ENCODE measurements at regions not wholly inside any gene's neighbourhood (a gene's known extent, or its start where the extent isn't known, plus 50 kb on each side); places are given as distances from the start of the nearest gene placed in this dataset.

DNA sequence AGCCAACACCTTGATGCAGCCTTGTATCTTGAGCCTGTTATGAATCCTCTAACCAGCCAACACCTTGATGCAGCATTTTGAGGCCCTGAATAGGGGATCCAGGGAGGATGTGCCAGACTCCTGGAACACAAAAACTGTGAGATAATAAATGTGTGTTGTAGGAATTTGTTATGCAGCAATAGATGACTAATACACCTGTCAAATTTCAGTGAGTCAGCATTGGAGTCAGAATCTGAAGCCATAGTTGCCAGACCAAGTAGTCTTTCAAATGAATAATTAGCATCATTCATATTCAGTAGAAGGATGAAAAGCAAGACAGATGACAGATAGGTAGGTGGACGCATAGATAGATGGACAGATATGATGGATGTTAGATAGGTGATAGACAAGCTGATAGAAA lies 942.5 kb upstream of the SLC39A10 start:
- TF ChIP-seq, protein P1, sequence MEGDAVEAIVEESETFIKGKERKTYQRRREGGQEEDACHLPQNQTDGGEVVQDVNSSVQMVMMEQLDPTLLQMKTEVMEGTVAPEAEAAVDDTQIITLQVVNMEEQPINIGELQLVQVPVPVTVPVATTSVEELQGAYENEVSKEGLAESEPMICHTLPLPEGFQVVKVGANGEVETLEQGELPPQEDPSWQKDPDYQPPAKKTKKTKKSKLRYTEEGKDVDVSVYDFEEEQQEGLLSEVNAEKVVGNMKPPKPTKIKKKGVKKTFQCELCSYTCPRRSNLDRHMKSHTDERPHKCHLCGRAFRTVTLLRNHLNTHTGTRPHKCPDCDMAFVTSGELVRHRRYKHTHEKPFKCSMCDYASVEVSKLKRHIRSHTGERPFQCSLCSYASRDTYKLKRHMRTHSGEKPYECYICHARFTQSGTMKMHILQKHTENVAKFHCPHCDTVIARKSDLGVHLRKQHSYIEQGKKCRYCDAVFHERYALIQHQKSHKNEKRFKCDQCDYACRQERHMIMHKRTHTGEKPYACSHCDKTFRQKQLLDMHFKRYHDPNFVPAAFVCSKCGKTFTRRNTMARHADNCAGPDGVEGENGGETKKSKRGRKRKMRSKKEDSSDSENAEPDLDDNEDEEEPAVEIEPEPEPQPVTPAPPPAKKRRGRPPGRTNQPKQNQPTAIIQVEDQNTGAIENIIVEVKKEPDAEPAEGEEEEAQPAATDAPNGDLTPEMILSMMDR (IDR thresholded peaks at IDR 0.05 in 8 of 11, conservative IDR thresholded peaks at IDR 0.05 in 3 of 11): no peak
- TF ChIP-seq POLR2A (IDR thresholded peaks at IDR 0.05): no peak

Measured in spleen (tissue), 7 donors.